ENCODE measurements at regions not wholly inside any gene's neighbourhood (a gene's known extent, or its start where the extent isn't known, plus 50 kb on each side); places are given as distances from the start of the nearest gene placed in this dataset.

GRCh38 chr7:136142583-136142982 lies 165.4 kb upstream of the MTPN start:
- ChIA-PET POLR2A (ENCODE audit: unreplicated experiment) (no interaction called here), CTCF (no interaction called here)
- Histone ChIP-seq H4K20me1 (ENCODE audit: insufficient read depth) (no peaks in the 10 kb centered on the region), H3K9me2 (ENCODE audit: insufficient read depth) (no peaks in the 10 kb centered on the region), H3K4me2 (no peak overlapping the region), H3K27ac (no peak overlapping the region), H3K36me3 (ENCODE audit: low read depth) (no peaks in the 10 kb centered on the region), H3K4me3 (no peak overlapping the region), H3K79me2 (ENCODE audit: low read depth) (no peaks in the 10 kb centered on the region), H3K9me3 (ENCODE audit: insufficient read depth, low read depth) (no peaks in the 10 kb centered on the region), H3F3A (ENCODE audit: insufficient read depth, low read depth) (no peaks in the 10 kb centered on the region), H3K27me3 (ENCODE audit: insufficient read depth, low read depth) (peaks cover 5% of the 10 kb centered on the region; the same call in 1 of the 2 replicates), H2AFZ (no peak overlapping the region), H3K4me1 (replicated peaks; ENCODE audit: insufficient read depth) (no peaks in the 10 kb centered on the region)
- DNase-seq = no peak
- no TSS peak for BruUV-seq (replicated peaks)
- intact Hi-C loops (cut with micrococcal nuclease; ENCODE audit: unreplicated experiment) = no loop called here
- TF ChIP-seq CTCF (conservative IDR thresholded peaks at IDR 0.05) (no peak), EZH2 (IDR thresholded peaks at IDR 0.05; ENCODE audit: low read depth) (no peak)

- H3K4me3 ChIP-seq = no peak overlapping the region
- no peaks in the 10 kb centered on the region for H4K20me1 ChIP-seq (ENCODE audit: insufficient read depth)
- no peaks in the 10 kb centered on the region for H3K79me2 ChIP-seq (ENCODE audit: low read depth)
- peaks cover 5% of the 10 kb centered on the region; the same call in 1 of the 2 replicates for H3K27me3 ChIP-seq (ENCODE audit: insufficient read depth, low read depth)
- no peaks in the 10 kb centered on the region for H3F3A ChIP-seq (ENCODE audit: insufficient read depth, low read depth)
- no peak overlapping the region for H2AFZ ChIP-seq
- no peaks in the 10 kb centered on the region for H3K9me3 ChIP-seq (ENCODE audit: insufficient read depth, low read depth)
- H3K9me2 ChIP-seq (ENCODE audit: insufficient read depth) = no peaks in the 10 kb centered on the region
- no peak overlapping the region for H3K4me2 ChIP-seq
- no peak for TF ChIP-seq EZH2 (IDR thresholded peaks at IDR 0.05; ENCODE audit: low read depth)
- TF ChIP-seq CTCF (conservative IDR thresholded peaks at IDR 0.05) = no peak
- intact Hi-C loops (cut with micrococcal nuclease; ENCODE audit: unreplicated experiment) = no loop called here
- H3K27ac ChIP-seq = no peak overlapping the region
- no peaks in the 10 kb centered on the region for H3K4me1 ChIP-seq (replicated peaks; ENCODE audit: insufficient read depth)
- BruUV-seq (replicated peaks) = no TSS peak
- ChIA-PET POLR2A (ENCODE audit: unreplicated experiment) (no interaction called here), CTCF (no interaction called here)
- DNase-seq = no peak
- no peaks in the 10 kb centered on the region for H3K36me3 ChIP-seq (ENCODE audit: low read depth)
Observed at GRCh38 chr7:136140469-136140868, 163.3 kb upstream of the MTPN start.

GRCh38 chr7:136139417-136139816 lies 162.3 kb upstream of the MTPN start:
- intact Hi-C loops (cut with micrococcal nuclease; ENCODE audit: unreplicated experiment) = no loop called here
- H3K9me3 ChIP-seq (ENCODE audit: insufficient read depth, low read depth) = no peaks in the 10 kb centered on the region
- H3K79me2 ChIP-seq (ENCODE audit: low read depth) = no peaks in the 10 kb centered on the region
- no peak for DNase-seq
- ChIA-PET CTCF (no interaction called here), POLR2A (ENCODE audit: unreplicated experiment) (no interaction called here)
- no peaks in the 10 kb centered on the region for H3F3A ChIP-seq (ENCODE audit: insufficient read depth, low read depth)
- no peak overlapping the region for H3K27ac ChIP-seq
- TF ChIP-seq EZH2 (IDR thresholded peaks at IDR 0.05; ENCODE audit: low read depth) (no peak), CTCF (conservative IDR thresholded peaks at IDR 0.05) (no peak)
- H4K20me1 ChIP-seq (ENCODE audit: insufficient read depth) = no peaks in the 10 kb centered on the region
- BruUV-seq (replicated peaks) = no TSS peak
- no peaks in the 10 kb centered on the region for H3K9me2 ChIP-seq (ENCODE audit: insufficient read depth)
- H3K27me3 ChIP-seq (ENCODE audit: insufficient read depth, low read depth) = peaks cover 5% of the 10 kb centered on the region; the same call in 1 of the 2 replicates
- H3K4me2 ChIP-seq = no peak overlapping the region
- no peaks in the 10 kb centered on the region for H3K4me1 ChIP-seq (replicated peaks; ENCODE audit: insufficient read depth)
- no peak overlapping the region for H2AFZ ChIP-seq
- no peaks in the 10 kb centered on the region for H3K36me3 ChIP-seq (ENCODE audit: low read depth)
- H3K4me3 ChIP-seq = no peak overlapping the region

Data from PC-9 (cell line).